ENCODE measurements at regions not wholly inside any gene's neighbourhood (a gene's known extent, or its start where the extent isn't known, plus 50 kb on each side); places are given as distances from the start of the nearest gene placed in this dataset.

DNA sequence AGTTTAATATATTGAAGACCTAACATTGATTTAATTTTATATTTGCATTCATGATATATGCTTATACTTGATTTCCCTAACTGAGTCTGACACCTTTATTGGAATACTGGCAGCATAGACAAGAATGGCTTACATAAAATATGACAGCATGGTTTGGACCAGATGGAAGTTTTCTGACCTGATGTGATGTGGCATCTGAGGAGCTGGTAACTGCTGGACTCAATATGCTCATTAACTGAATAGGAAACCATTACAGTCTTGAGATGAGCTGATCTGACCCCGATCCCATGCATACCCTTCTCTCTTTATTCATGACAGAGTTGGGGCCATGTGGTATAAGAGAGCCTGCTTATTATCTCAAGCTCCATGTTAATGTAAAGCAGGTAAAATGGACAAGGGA lies 604.8 kb upstream of the SEL1L start:
- DNase-seq (ENCODE audit: low read depth): no peak

DNA sequence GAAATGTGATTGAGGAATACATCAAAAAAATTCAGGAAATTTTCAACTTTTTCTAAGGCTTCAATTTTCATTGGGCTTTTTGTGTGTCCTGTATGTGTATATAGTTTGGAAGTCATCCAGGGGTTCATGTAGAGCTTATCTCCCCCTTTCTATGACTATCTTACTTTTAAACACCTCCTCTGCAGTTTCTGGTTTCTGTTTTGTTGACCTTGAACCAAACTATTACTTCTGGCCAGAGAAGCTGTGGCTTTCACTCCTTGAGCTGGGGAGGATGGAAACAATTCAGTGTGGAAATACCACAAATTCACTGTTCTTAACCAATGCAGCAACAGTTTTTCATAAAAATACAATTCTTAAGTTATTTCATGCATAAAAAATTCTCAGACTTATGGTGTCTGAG lies 613.2 kb upstream of the SEL1L start:
- no peak for DNase-seq (ENCODE audit: low read depth)

DNA sequence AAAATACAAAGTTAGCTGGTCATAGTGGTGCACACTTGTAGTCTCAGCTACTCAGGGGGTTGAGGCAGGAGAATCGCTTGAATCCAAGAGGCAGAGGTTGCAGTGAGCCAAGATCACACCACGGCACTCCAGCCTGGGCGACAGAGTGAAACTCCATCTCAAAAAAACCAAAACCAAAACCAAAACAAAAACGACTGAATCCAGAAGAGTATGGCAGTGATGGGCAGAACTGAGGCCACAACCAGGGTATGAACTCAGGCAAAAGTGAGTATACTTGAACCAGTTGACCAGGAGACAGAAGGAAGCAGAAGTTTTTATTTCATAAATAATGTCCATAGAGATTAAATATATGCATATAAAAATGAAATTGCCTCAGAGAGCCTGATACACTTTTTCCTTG lies 620.0 kb upstream of the SEL1L start:
- no peak for DNase-seq (ENCODE audit: low read depth)

DNA sequence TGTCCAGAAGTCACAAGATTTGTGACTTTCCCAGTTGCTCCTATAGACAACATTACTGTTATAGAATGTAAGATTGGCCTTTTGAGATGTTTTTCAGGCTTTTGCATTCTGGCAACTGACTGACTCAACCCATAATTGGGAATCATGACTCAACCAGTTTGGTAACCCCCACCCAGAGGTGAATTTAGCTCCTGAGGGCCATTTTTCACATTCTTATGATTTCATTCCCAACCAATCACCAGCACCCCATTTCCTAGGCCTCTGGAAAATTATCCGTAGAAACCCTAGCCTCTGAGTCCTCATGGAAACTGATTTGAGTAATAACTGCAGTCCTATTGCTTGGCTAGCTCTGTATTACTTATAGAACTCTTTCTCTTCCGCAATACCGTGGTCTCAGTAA lies 626.0 kb upstream of the SEL1L start:
- no peak for DNase-seq (ENCODE audit: low read depth)

DNA sequence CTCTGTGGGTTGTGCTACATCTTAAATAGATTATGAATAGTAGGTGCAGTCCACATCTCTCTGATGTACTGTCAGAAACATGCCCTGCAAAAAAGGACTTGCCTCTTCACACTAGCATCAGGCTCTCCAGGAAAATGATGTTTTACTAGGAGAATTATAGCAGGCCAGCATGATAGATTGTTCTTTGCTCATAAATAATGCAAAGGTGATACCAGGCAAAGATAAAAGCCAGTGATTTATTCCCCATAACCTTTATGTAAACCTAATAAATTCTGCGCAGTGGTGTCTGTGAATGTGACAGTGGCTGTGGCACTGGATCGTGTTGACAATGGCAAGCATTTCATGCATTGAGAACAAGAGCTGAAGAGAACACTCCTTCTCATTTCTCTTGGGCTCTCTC lies 646.5 kb upstream of the SEL1L start:
- no peak for DNase-seq (ENCODE audit: low read depth)

DNA sequence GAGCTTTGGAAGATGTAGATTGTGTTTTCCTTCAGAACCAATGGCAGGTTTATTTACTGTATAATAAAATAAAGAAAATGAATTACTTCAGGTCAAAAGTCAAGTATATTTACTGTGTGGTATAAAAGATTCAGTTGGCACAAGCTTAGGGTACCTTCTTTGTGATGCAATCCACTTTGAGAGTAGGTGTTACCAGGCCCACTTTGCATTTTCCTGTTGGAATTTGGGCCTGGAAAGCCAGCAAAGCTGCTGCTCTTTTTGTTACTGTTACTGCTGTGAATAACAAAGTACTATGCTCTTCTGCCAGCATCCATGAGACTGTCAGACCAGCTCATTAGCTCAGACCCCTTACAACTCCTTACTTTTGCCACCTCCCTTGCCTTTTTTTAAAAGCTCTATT lies 649.0 kb upstream of the SEL1L start:
- DNase-seq (ENCODE audit: low read depth): no peak

DNA sequence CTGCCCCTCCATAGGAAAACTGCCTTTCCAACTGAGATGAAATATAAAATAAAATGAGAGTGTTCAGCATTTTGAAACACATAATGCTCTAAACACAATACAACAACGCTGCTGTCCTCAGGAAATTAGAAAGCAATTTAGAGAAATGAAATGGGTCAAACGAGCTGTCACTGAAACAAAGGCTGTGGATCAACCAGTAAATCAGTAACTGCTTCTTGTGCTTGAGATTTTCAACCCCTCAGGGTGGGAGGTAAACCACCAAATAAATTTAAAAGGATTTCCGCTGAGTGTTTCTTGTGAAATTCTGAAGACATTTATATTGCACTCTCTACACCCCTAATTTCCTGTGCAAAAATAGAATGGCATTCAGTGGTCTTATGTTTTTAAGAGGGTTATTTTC lies 657.1 kb upstream of the SEL1L start:
- no peak for DNase-seq (ENCODE audit: low read depth)

DNA sequence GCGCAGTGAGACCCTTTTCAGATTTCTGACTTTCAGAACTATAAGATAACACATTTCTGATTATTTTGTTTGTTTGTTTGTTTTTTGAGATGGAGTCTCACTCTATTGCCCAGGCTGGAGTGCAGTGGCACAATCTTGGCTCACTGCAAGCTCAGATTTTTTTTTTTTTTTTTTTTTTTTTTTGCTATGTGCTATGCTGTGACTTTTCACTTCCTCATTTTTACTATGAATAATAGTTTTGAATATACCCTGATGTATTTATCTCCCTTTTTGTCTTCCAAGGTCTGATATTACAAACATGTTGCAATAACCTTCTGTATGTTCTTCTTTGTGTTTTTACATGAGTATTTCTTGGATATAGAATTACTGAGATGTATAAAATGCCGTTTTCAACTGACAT lies 658.7 kb upstream of the SEL1L start:
- no peak for DNase-seq (ENCODE audit: low read depth)

DNA sequence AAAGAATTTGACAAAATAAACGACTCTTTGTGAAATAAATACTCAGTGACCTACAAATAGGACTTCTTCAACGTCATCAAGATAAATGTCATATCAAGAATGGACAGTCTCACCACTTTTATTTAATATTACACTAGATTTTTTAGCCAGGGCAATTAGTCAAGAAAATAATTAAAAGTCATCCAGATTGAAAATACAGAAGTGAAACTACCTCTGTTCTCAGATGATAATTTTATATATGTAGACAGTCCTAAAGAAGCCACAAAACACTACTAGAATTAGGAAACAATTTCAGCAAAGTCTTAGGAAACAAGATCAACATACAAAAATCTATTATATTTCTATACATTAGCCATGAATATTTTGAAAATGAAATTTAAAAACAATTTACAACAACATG lies 689.6 kb upstream of the SEL1L start:
- DNase-seq (ENCODE audit: low read depth): no peak

DNA sequence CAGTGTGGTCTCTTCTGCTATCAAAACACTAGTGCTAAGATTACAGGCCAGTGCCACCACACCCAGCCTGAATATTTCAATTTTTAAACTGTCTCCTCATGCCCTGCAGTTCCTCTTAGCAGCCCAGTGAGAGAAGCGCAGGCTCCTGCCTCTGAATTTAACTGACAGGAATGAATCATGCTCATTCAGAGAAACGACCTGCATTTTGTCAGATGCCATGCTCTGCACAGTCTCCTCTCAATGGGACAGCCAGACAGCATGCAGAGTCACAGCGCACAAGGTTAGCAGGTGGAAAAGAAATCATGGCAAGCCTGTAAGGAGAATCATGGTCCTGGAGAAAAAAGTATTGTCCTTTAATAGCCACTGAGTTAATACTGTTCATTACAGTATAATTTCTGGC lies 691.0 kb upstream of the SEL1L start:
- no peak for DNase-seq (ENCODE audit: low read depth)

DNA sequence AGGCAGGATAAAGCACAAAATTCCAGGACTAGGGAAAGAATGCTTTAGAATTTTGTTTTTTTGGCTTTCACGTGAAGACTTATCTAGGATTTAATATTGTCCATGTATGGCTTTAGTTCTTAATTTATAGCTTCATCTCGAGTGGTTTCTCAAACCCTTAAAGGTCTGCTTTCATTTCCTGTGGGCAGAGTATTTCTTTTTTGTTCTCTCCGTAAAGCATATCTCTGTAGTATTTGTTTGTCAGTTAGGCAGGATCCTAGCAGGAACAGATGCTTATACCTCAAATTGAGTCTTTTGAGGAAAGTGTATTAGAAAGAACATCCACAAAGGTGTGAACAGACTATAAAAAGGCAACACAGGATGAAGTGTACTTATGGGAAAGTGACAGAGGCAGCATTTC lies 697.1 kb upstream of the SEL1L start:
- no peak for DNase-seq (ENCODE audit: low read depth)

DNA sequence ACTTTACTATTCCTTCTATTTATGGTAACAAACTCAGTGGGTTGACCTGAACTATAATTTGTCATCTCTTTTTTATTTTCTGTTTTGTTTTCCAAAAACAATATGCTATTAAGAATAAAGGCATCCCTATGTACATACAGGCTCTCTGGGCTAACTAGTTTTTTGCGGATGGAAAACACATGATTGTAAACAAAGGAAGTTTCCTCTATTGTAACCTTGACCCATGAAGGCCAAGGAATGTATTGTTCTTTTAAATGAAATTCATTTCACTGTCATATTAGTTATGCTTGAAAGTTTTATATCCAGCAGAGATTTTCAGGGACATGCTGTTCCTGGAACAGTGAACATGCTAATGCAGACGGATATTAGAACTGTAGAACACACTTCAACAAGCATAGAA lies 705.0 kb upstream of the SEL1L start:
- no peak for DNase-seq (ENCODE audit: low read depth)

DNA sequence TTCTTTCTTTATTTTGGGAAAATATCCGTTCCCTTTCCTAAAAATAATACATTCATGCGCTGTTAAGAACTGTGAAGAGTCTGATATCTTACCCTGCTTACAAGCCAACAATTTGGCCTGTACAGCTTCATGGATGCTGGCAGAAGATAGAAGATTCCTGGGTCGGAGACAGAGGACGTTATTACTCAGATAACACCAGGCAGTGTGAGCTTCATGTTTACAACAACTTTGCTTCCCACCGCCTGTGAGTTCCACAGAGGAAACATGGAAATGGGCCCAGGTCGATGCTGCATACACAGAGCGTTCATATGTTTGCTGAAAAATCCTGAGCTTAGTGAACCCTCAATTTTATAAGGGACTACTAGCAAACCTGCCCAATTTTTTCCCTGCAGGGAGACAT lies 705.6 kb upstream of the SEL1L start:
- no peak for DNase-seq (ENCODE audit: low read depth)

DNA sequence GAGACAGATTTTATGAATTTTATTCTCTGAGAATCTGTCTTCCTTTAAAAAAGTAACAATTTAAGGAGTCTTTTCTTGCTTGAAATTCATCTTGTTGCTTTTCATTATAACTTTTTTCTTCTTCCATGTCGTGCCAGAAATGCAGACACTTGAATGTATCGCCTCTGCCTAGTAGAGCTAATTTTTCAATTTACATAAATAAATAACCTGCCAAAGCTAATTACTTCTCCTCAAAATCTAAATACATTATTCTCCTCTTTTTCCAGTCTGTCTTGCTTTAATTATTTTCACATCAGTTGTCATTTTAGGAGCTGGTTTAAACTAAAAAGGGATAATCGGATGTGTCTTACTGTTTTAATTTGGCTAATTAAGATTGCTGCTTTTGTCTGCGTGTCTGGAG lies 711.1 kb upstream of the SEL1L start:
- no peak for DNase-seq (ENCODE audit: low read depth)

DNA sequence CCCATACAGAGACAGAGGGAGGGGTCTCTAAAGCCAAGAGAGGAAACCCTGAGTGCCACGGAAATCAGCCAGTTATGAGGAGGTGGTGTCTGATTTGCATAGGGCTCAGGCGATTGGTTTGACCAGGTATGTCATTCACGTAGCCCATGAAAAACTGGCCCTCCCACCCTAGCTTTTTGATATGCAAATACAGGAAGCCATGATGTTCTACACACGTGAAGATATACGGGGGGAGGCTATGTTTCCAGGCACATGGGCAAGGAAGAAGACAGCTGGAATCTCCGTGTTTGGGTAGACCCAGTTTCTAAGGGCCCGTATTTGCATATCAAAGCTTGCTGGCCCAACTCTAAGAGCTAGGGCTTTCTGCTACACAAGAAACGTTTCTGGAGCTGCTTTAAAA lies 717.8 kb upstream of the SEL1L start:
- DNase-seq (ENCODE audit: low read depth): peak; percentile 33

DNA sequence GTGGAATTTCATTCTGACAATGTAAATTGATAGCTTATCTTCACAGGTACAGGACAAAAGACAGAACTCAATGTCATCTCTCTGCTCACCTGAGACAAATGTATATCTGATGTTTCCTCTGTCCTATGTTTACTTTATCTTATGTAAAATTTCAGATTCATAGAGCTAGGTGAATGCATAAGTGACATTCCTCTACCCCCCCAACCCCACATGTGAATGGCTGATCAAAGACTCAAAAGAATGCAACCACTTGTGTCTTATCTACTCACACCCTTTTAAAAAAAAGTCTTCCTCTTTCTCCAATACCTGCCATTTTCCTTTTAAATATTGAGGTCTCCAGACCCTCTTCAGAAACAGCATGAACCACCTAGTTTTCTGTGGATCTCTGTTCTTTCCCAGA lies 736.6 kb upstream of the SEL1L start:
- DNase-seq (ENCODE audit: low read depth): no peak

DNA sequence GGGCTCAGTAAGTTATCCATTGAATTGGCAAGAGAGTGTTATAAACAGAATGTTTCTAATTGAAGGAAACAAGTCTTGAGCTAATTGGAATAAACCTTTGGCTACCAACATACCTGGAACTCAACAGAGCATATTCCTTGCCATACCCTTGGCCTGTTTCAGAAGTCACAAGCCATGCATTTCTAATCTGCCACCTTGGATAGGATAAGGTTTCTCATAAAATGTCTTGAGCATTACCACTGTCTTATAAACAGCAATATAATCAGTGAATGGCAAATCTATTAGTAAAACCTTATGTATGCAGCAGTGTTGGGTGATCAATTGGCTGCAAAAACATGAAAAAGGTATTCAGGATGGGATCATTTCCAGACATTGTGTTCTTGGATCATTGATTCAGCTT lies 765.2 kb upstream of the SEL1L start:
- no peak for DNase-seq (ENCODE audit: low read depth)

DNA sequence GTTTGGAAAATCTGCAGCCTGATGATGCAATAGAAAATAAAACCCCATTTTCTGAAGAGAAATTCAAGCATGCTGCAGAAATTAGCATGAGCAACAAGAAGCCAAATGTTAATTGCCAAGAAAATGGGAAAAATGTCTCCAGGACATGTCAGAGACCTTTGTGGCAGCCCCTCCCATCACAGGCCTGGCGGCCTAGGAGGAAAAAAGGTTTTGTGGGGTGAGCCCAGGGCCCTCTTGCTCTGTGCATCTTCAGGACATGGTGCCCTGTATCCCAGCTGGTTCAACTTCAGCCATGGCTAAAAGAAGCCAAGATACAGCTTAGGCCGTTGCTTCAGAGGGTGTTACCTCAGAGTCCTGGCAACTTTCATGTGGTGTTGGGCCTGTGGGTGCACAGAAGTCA lies 775.5 kb upstream of the SEL1L start:
- no peak for DNase-seq (ENCODE audit: low read depth)

DNA sequence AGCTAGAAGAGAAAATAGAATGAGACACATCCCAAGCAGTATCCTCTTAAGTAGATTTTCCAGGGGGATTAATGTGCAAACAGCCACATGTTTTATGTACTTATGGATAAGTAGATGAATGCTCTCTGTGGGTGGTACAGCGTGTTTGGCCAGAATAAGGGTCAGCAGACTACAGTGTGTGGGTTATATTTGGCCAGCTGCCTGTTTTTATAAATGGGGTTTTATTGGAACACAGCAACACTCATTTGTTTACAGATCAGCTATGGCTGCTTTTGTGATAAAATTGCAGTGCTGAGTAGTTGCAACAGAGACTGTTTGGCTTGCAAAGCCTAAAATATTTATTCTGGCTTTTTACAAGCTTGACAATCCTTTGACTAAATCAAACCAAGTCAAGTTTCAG lies 780.2 kb upstream of the SEL1L start:
- no peak for DNase-seq (ENCODE audit: low read depth)

DNA sequence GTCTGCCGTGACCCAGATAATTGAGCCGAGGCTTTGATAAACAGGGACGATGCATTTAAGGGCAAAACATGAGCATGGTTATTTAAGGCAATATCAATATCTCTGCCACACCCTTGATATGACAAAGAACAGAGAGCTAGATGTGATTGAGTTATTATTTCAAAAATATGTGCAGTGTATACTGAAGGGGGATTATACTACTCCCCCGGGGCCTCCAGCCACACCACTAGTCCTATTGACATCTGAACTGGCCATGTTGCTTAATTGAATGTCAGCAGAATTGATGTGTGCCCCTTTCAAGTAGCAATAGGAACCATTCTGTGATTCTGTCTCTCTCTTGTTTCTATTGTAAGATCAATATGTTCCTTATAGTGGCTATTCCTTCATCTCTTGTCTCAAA lies 794.8 kb upstream of the SEL1L start:
- DNase-seq (ENCODE audit: low read depth): no peak

DNA sequence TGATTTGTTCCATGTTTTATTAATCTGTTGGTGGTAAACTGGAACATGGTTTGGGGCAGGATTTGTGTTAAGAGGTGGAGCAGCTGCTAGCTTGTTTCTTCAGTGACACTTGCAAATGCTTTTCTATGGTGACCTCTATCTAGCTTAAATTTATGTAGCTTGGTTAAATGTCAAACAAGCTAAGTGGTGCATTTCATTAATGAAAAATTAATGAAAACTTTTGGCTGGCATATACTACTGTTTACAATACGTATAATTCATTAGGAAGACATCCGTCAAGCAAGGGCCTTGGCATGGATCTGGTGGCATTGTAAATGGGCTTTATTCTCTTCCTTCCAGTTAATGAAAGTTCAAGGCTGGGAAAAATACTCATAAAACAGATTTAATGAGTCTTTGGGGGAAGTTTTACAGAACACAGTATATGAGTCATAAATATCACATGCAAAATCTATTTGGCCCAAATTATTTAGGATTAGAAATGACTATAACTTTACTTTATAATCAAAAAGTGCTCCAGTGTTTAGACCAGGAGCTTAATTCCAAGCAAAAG lies 807.7 kb upstream of the SEL1L start:
- no peak for DNase-seq (ENCODE audit: low read depth)

DNA sequence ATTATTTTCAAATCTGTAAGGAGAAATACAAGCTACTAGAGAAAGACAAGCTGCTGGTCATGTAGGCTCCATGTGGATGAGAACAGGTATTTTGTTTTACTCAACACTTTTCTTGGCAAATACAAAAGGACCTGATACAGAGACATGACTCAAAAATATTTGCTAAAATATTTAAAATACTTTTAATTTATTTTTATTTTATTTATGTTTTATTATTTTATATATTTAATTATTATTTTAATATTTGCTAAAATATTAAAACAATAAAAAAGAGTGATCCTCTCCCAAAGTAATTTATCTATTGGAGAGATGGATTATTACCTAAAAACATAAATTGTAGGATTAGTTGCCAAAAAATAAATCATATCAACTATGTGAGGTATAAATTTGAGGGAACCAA lies 808.9 kb upstream of the SEL1L start:
- no peak for DNase-seq (ENCODE audit: low read depth)

DNA sequence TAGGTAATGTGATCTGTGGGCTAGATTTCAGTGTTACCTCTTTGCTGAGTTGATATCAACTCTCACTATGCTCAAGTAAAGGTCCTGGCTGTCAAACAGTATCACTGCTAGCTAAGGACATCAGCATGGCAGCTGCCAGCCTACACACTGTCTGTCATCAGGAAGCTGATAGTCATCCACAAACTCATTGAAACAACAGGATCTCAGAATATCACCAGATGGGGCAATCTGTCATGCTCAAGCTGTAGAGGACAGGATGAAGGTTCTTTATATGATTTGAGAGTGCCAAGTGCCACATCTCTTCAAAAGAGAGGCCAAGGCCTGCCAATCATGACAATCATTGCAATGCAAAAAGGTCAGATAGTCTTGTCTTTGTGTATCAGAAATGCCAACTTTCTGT lies 811.5 kb upstream of the SEL1L start:
- no peak for DNase-seq (ENCODE audit: low read depth)

DNA sequence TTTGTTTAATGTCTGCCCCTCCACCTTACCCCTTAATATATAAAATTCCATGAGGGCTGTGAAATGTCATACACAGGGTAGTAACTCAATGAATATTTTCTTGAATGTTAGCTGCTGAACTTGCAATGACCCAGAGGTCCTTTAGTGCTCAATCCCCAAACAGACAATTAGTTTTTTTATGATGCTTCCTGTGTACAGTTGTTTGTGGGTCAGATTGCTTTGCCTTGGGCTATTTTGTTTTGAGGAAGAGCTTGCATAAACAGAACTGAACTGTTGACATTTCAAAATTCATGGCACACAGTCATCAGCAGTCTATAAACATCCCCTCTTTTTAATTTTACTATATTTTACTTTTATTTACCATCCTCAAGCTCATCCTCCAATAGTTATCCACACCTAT lies 820.5 kb upstream of the SEL1L start:
- no peak for DNase-seq (ENCODE audit: low read depth)

DNA sequence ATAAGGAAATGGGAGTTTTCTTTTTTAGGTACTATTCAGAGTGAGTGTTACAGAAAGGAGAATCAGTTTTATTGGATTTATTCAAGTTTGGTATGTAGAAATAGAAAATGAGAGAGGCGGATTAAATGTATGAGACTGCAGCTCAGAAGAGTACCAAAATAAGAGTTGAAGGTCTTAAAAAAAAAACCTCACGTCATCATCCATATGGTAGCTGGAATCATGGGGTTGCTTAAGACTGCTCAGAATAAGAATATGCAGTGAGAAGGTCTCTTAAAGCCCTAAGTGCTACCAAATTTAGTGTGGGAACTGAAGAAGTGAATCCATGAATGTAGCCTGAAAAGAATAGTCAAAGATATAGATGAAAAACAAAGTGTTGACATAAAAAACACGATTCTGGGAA lies 825.5 kb upstream of the SEL1L start:
- no peak for DNase-seq (ENCODE audit: low read depth)

Measured in Daoy (cell line).